Smooth muscle cell of the brain vasculature (primary cell): ENCODE measurements at regions not wholly inside any gene's neighbourhood (a gene's known extent, or its start where the extent isn't known, plus 50 kb on each side); places are given as distances from the start of the nearest gene placed in this dataset.
A peak's percentile ranks its signal among the peaks of the same experiment; 100 is the strongest.

Source experiments
- DNase-seq: peaks from one replicate; pipeline ENCODE4 v3.0.0-alpha.2; 2012; ENCODE audit warnings: low read depth, low spot score

GRCh38 chr3:143207338-143207961 is 87.9 kb downstream of the CHST2 start:
- DNase-seq = peak; percentile 61

DNA sequence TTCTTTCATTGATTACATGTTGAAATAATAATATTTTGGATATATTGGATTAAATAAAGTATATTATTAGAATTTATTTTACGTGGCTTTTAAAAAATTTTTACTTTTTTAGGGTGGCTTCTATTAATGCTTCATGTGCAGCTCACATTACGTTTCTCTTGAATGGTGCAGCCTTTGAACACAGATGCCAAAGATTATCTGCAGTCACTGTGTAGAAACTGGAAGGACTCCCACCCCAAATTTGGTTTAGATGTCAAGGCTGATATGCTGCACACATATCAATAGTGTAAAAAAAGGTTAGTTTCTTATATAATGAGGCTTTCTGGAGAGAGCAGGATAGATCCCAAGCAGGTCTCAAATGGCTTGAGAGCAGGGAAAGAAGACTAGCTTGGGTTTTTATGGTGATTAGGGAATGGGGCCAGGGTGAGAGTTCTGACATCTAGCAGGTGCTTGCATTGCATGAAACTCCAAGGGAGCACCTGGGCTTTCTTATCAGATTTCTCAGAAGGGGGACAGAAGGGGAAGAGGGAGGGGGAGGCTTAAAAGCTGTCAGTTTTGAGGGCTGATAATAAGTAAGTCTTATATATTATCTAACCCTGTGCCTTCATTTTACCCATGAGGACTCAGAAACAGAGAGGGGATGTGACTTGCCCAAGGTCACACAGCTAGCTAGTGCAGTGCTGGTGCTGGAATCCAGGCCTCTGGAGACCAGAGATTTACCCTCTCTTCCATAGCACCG is 89.6 kb downstream of the CHST2 start:
- DNase-seq = no peak

DNA sequence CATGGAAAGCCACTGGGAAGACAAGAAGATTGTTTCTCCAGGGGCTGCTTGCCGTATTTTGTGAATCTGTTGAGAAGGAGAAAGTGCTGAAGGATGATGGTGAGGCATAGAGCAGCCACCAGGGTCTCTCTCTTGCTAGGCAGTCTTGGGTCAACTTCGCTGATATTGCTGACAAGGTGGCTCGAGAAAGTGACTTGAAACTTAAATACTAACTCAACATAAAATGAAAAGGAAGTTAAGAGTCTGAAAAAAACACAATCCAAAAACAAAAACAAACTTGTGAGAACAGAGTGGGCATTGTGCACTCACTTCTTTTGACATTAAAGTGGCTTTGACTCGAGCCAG is 90.1 kb downstream of the CHST2 start:
- DNase-seq = no peak

GRCh38 chr3:143210141-143210540 is 90.6 kb downstream of the CHST2 start:
- DNase-seq = no peak

GRCh38 chr3:143215059-143215458 is 95.5 kb downstream of the CHST2 start:
- no peak for DNase-seq
